Esophagus mucosa (tissue), 1 donor: ENCODE measurements at regions not wholly inside any gene's neighbourhood (a gene's known extent, or its start where the extent isn't known, plus 50 kb on each side); places are given as distances from the start of the nearest gene placed in this dataset.
"Not testable (repeated sequence)": the region's sequence is repeated elsewhere in the genome, so short reads cannot be mapped to it uniquely, and the experiment has no call there.

Experiments used
- ATAC-seq: fragments of 200-7000 bp; cut with Tn5 transposase; one replicate; pipeline ENCODE4 v1.9.1; 2020
- donor health status: DM: yes; HTN: yes; CAD: no.

GRCh38 chr5:71771191-71771590, 52.1 kb downstream of the CARTPT start:
- no peak for ATAC-seq

- ATAC-seq, result peak; percentile 49
Measured at GRCh38 chr5:71778678-71779276, 59.7 kb downstream of the CARTPT start.

- ATAC-seq, result no peak
Measured at GRCh38 chr5:71780597-71780996, 61.5 kb downstream of the CARTPT start.

GRCh38 chr5:71782393-71782770, 63.3 kb downstream of the CARTPT start:
- peak; percentile 14 for ATAC-seq

- peak; percentile 73 for ATAC-seq
Measured at GRCh38 chr5:71782771-71783770, 64.0 kb downstream of the CARTPT start.

- ATAC-seq, result no peak
Measured at GRCh38 chr5:71783891-71784290, 64.8 kb downstream of the CARTPT start.

- ATAC-seq, result no peak
Measured at GRCh38 chr5:71786337-71787055, 67.4 kb downstream of the CARTPT start.

- no peak for ATAC-seq
Measured at GRCh38 chr5:71788794-71789193, 69.7 kb downstream of the CARTPT start.

- ATAC-seq, result no peak
Measured at GRCh38 chr5:71789746-71790145, 70.7 kb downstream of the CARTPT start.

GRCh38 chr5:71790433-71790832, 71.4 kb downstream of the CARTPT start:
- no peak for ATAC-seq

GRCh38 chr5:71792041-71792440, 73.0 kb downstream of the CARTPT start:
- ATAC-seq, result not testable (repeated sequence)

- ATAC-seq, result no peak
Measured at GRCh38 chr5:71794061-71794695, 75.1 kb downstream of the CARTPT start.

- no peak for ATAC-seq
Measured at GRCh38 chr5:71802673-71803072, 83.6 kb downstream of the CARTPT start.

- no peak for ATAC-seq
Measured at GRCh38 chr5:71806711-71807110, 87.6 kb downstream of the CARTPT start.

- ATAC-seq, result no peak
Measured at GRCh38 chr5:71807909-71808308, 88.8 kb downstream of the CARTPT start.

GRCh38 chr5:71809446-71809845, 90.4 kb downstream of the CARTPT start:
- ATAC-seq, result no peak

- ATAC-seq, result no peak
Measured at GRCh38 chr5:71810023-71810422, 90.9 kb downstream of the CARTPT start.

- ATAC-seq, result no peak
Measured at GRCh38 chr5:71810471-71811195, 91.6 kb downstream of the CARTPT start.

- no peak for ATAC-seq
Measured at GRCh38 chr5:71811779-71812178, 92.7 kb downstream of the CARTPT start.

- ATAC-seq, result peak; percentile 97
Measured at GRCh38 chr5:71816307-71816706, 97.2 kb downstream of the CARTPT start.

GRCh38 chr5:71817891-71818290, 98.8 kb downstream of the CARTPT start:
- no peak for ATAC-seq

GRCh38 chr5:71821029-71821428, 102.0 kb downstream of the CARTPT start:
- no peak for ATAC-seq
